M059J (cell line): ENCODE measurements at regions not wholly inside any gene's neighbourhood (a gene's known extent, or its start where the extent isn't known, plus 50 kb on each side); places are given as distances from the start of the nearest gene placed in this dataset.
"Not testable (repeated sequence)": the region's sequence is repeated elsewhere in the genome, so short reads cannot be mapped to it uniquely, and the experiment has no call there.

Experiments
- DNase-seq: peaks from one replicate; pipeline ENCODE4 v3.0.0-alpha.2; 2012; ENCODE audit warnings: low read depth

DNA sequence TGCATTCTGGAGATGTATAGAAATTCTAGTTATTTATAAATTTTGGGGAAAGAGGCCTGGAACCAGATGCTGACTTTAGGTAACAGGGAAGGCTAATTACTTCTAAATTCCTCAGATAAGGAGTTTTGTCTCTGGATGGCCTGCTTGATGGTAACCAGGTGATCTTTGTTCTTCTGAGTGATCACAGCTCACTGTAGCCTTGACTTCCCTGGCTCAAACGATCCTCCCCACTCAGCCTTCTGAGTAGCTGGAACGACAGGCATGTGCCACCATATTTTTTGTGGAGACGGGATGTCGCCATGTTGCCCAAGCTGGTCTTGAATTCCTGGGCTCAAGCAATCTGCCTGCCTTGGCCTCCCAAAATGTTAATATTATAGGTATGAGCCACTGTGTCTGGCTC, 54.4 kb upstream of the MSH6 start:
- DNase-seq, result no peak

- no peak for DNase-seq
Observed at GRCh38 chr2:47727956-47728355, 55.0 kb upstream of the MSH6 start.

DNA sequence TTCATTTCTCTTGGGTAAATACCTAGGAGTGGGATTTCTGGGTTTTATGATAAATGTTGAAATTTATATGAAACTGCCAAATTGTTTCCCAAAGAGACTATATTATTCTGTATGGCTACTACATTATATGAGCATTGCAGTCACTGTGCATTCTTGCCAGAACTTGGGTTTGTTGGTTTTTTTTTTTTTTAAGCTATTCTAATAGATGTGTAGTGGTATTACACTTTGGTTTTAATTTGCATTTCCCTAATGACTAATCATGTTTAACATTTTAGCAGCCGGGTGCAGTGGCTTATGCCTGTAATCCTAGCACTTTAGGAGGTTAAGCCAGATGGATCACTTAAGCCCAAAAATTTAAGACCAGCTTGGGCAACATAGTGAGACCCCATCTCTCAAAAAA, 56.0 kb upstream of the MSH6 start:
- not testable (repeated sequence) for DNase-seq

GRCh38 chr2:47725808-47726207, 57.1 kb upstream of the MSH6 start:
- no peak for DNase-seq

GRCh38 chr2:47724221-47724981, 58.5 kb upstream of the MSH6 start:
- DNase-seq, result peak; percentile 62

- no peak for DNase-seq
Observed at GRCh38 chr2:47721296-47721695, 61.6 kb upstream of the MSH6 start.

GRCh38 chr2:47720559-47720958, 62.4 kb upstream of the MSH6 start:
- DNase-seq, result no peak

GRCh38 chr2:47720036-47720435, 62.9 kb upstream of the MSH6 start:
- no peak for DNase-seq

- no peak for DNase-seq
Observed at GRCh38 chr2:47719099-47719498, 63.8 kb upstream of the MSH6 start.

DNA sequence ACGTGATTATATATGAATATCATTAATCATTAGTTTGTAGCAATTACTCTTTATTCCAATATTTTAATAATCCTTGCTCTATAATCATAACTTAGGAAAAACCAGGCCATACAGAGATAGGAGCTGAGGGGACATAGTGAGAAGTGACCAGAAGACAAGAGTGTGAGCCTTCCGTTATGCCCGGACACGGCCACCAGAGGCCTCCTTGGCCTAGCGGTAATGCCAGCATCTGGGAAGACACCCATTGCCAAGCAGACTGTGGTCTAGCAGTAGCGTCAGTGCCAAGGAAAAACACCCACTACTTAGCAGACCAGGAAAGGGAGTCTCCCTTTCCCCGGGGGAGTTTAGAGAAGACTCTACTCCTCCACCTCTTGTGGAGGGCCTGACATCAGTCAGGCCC, 66.6 kb upstream of the MSH6 start:
- peak; percentile 17 for DNase-seq

DNA sequence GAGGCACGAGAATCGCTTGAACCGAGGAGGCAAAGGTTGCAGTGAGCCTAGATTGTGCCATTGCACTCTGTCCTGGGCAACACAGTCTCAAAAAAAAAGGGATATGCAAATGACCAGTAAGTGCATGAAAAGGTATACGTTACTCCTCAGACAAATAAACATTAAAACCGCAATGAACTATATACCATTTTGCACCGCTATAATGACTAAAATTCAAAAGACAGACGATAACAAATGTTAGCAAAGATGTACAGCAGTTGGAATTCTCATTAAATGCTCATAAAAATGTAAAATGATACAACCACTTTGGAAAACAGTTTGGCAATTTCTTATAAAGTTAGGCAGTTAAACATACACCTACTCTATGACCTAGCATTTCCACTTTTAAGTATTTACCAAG, 67.4 kb upstream of the MSH6 start:
- DNase-seq, result no peak

DNA sequence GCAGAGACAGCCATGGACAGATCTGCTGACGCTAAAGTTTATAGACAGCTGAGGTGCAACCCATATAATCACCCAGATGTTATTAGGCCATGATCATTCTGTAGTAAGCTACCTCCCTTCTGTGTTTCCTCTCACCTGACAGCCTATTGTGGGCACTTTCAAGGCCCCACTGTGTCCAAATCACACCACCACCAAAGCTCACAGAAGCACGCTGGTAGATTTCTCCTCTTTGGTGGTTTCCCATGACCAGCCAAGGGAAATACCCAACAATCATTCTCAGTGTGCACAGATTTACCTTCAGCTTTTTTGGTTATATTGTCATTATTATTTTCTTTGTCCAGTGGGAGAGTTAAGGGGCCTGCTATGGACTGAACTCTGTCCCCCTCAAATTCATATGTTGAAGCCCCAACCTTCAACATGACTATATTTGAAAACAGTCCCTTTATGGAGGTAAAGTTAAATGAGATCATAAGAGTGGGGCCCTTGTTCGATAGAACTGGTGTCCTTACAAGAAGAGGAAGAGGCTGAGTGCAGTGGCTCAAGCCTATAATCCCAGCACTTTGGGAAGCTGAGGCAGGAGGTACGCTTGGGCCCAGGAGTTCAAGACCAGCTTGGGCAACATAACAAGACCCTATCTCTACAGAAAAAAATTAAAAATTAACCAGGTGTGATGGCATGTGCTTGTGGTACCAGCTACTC, 74.0 kb upstream of the MSH6 start:
- DNase-seq, result no peak

DNA sequence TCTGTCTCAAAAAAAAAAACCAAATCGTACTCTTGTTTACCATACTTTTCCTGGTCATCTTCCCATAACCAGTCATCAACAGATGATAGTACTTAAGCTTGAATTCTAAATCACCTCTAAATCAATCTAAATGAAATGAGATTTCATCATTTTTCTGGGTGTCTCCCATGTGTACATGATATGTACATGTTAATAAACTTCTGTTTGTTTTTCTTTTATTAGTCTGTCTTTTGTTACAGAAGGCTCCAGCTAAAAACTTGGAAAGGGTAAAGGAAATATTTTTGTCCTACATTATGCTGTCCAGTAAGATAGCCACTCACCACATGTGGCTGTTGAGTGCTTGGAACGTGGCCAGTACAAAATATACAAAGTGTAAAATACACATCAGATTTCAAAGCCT, 78.7 kb upstream of the MSH6 start:
- DNase-seq, result no peak

GRCh38 chr2:47699533-47700215, 83.3 kb upstream of the MSH6 start:
- no peak for DNase-seq

DNA sequence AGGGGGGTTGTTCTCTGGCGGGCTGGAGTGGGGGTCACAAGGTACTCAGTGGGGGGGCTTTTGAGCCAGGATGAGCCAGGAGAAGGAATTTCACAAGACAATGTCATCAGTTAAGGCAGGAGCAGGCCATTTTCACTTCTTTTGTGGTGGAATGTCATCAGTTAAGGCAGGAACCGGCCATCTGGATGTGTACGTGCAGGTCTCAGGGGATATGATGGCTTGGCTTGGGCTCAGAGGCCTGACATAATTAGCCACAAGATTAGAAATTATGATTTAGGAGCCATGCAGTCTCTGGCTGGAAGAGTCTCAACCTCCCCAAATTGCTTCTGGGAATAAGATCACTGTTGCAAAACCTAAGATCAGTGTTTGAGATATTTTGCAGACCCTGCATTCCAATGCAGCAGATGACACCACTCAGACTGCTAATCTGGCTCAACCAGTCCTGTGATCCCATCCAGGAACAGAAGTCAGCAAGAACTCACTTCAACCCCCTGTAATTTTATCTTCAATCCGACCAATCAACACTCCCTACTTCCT, 84.4 kb upstream of the MSH6 start:
- not testable (repeated sequence) for DNase-seq

DNA sequence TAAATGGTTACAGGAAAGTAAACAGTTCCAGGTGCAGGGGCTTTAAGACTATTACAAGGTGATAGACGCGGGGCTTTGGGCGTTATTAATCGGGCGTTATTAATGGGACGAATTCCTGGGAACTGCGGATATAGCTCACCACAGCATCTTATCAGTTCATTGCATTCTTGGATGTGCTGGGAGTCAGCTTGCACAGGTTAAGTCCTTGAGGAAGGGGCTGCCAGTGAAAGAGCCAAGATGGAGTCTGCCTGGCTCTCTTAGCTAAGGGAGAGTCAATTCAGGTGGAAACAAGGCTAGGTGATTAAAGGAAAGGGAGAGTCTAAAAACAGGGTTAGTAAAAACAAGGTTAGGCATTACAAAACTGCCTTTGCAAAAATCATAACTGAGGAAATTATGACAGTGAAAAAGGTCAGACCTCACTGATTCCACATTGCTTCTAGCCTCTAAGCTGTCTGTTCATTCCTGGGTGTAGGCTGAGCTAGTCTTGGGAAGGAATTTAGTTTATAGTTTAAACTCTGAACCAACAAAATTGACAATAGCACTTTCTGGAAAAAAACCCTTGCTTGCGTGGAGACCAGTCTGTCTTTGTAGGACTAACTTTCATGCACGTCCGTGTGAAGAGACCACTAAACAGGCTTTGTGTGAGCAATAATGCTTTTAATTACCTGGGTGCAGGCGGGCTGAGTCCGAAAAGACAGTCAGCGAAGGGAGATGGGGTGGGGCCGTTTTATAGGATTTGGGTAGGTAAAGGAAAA, 85.1 kb upstream of the MSH6 start:
- not testable (repeated sequence) for DNase-seq

DNA sequence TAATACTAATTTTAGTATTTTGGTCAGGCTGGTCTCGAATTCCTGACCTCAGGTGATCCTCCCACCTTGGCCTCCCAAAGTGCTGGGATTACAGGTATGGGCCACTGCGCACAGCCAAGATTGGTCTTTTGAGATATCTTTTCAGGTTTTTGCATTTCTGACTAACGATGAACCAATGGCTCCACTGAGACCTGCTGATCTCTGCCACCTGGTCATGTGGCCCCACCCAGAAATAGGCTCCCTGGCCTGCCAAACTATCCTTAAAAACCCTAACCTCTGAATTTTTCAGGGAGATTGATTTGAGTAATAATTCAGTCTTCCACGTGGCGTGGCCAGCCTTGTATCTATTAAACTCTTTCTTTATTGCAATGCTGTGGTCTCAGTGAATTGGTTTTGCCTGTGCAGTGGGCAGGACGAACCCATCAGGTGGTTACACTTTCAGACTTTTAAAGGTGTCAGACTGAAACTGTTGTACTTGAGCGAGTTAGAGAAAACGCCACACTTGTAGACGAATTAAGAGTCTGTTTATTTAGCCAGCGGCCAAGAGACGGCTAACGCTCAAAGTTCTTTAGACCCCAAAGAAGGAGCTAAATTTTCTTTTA, 85.8 kb upstream of the MSH6 start:
- no peak for DNase-seq

DNA sequence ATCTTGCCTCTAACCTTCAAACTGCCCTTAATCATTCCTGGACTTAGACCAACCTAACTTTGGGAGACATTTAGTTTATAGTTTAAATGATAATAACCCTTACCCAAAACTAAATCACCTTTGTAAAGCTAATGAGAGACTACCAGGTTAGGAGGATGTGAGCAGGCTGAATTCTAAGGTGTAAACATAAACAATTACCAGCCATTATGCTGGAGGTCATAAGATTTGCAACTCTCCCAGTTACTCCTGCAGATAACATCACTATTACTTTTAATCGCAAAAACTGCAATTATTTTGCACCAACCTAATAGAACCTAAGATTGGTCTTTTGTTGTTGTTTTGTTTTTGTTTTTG, 86.5 kb upstream of the MSH6 start:
- no peak for DNase-seq

DNA sequence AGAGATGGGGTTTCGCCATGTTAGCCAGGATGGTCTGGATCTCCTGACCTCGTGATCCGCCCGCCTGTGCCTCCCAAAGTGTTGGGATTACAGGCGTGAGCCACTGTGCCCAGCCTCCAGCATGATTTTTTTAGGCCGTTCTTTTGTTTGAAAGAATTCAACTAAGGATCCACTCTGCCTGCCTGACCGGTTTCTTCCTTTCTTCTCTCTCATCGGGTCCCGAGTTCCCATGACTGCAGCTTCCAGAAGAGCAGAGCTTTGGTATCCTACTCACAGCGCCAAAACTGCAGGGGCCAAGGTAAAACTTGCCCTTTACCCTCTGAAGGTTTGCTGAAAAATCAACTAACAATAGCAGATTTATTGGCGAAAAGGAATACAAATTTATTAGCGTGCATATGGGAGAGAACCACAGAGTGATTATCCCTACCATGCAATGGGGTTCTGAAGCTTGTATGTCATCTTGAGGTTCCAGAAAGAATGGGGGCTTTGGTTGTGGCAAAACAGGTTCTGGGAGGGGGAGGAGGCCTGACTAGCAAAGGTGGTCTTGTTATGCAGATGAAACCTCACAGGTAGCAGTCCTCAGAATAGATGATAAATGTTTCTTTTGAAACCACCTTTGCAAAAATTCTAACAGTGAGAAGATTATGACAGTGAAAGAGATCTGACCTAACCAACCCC, 87.0 kb upstream of the MSH6 start:
- no peak for DNase-seq

DNA sequence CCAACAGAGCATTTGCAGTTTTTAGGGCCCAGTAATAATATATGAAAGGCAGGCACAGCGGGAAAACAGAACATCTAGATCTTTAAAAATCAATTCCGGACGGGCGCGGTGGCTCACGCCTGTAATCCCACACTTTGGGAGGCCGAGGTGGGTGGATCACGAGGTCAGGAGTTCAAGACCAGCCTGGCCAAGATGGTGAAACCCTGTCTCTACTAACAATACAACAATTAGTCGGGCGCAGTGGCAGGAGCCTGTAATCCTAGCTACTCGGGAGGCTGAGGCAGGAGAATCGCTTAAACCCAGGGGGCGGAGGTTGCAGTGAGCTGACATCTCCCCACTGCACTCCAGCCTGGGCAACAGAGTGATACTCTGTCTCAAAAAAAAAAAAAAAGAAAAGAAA, 88.5 kb upstream of the MSH6 start:
- DNase-seq, result not testable (repeated sequence)

- not testable (repeated sequence) for DNase-seq
Observed at GRCh38 chr2:47690706-47691325, 92.1 kb upstream of the MSH6 start.
